HG03378 (cell line): ENCODE measurements at regions not wholly inside any gene's neighbourhood (a gene's known extent, or its start where the extent isn't known, plus 50 kb on each side); places are given as distances from the start of the nearest gene placed in this dataset.

Experiments used
- ATAC-seq: cut with Tn5 transposase; IDR thresholded peaks from one replicate; pipeline ENCODE4 v1.9.1; 2021; ENCODE audit warnings: mild to moderate bottlenecking, moderate library complexity; ENCODE audit not compliant: unreplicated experiment

DNA sequence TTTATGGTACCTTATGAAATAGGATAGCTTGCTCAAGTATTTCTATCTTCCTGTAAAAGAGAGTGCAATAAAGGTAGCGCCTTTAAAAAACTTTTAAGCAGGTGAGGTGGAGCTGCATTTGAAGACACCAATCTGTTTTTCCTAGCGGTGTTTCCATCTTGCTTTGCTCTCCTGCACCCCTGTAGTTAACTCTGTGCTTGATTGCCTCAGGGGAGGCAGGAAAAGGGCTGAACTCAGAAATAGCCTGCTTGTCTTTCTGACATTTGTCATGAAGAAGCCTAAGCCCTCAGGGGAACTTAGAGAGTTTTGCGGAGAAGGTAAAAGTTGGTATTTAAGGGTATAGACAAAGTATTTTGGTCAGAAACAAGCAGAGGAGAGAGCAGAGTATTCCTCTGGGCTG lies 63.0 kb upstream of the TPRG1 start:
- no peak for ATAC-seq

DNA sequence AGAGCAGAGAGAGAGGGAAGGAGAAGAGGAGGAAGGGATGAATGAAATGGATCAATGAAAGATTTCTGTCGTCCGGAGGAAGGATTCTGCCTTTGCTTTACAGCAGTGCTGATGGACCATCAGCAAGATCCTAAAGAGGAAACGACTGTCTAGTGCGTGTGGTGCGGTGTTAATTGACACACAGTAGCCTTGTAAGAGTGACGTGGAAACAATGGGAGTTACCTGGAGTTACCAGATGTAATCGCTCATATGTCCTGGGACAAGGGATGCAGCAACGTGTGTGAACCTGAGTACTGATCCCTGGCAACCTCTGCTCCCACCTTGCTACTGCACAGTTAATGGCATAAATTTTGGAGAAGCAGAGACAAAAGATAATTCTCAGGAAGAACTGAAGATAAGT lies 62.6 kb upstream of the TPRG1 start:
- no peak for ATAC-seq

DNA sequence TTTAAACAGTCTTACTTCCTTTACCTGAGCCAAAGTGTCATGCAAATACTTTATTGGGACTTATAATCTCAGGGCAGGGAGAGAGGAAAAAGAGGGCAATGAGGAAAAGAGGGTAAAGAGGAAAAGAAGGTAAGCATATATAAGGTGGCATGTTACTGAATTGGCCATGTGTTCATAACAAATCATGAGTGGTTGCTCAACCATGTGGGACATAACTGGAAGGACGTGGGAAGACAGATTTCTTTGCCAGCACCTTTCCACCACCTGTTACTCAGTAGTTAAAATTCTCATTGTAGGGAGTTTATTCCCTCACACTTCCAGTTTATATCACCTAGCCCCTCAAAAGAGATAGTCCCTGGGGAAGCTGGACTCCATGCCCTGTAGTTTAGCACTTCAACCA lies 54.7 kb upstream of the TPRG1 start:
- ATAC-seq = no peak

DNA sequence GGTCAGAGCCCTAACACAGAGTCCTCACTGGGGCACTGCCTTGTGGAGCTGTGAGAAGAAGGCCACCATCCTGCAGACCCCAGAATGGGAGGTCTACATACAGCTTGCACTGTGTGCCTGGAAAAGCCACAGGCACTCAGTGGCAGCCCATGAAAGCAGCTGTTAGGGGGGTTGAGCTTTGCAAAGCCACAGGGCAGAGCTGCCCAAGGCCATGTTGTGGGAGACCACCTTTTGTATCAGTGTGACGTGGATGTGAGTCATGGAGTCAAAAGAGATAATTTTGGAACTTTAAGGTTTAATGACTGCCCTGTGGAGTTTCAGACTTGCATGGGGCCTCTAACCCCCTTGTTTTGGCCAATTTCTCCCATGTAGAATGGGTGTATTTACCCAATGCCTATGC lies 52.9 kb upstream of the TPRG1 start:
- ATAC-seq = no peak

DNA sequence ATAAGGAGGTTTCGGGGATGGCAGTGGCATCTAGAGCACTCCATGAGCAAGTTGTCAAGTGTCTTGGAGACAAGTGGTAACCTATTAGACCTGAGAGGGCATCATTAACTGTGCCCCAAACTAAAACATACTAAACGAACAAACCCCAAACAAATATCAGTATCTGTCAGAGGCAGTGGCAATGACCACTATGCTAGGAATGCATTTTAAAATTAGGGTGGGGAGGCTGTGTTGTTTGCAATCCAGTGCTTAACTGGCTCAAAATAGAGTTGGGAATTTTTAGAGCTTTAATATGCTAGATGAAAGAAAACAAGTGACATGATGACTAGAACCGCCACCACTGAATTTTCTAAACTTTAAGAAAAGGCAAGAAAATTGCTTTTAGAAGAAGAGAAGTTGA lies 51.8 kb upstream of the TPRG1 start:
- no peak for ATAC-seq

DNA sequence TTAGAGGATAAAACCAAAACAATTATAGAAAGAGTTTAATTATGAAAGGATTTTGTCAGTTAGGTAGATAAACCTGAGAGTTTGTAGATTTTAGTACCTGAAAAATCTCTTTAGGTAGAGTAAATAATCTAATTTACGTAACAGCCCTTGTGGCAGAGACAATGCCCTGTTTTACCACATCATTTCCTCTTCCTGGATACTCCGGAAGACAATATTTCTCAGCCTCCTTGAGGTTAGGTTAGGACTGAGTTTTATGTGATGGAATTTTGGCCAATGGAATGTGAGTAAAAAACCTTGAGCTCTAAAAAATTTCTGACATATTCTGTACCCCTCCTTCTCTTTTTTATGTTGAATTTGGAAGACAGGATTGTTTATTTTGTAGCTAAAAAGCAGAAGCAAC lies 50.7 kb upstream of the TPRG1 start:
- ATAC-seq = no peak
